ENCODE measurements at regions not wholly inside any gene's neighbourhood (a gene's known extent, or its start where the extent isn't known, plus 50 kb on each side); places are given as distances from the start of the nearest gene placed in this dataset.

GRCh38 chr5:58074717-58075116 lies 385.2 kb downstream of the PLK2 start:
- TF ChIP-seq CTCF (IDR thresholded peaks at IDR 0.05) (no peak), POLR2A (IDR thresholded peaks at IDR 0.05) (no peak)

Measured in lower leg skin (tissue), 3 donors.